HG03558 (cell line): ENCODE measurements at regions not wholly inside any gene's neighbourhood (a gene's known extent, or its start where the extent isn't known, plus 50 kb on each side); places are given as distances from the start of the nearest gene placed in this dataset.
A peak's percentile ranks its signal among the peaks of the same experiment; 100 is the strongest.

Experiments
- ATAC-seq: cut with Tn5 transposase; IDR thresholded peaks from one replicate; pipeline ENCODE4 v1.9.1; 2021; ENCODE audit warnings: moderate number of reproducible peaks; ENCODE audit not compliant: unreplicated experiment; ENCODE audit errors: extremely low read depth

DNA sequence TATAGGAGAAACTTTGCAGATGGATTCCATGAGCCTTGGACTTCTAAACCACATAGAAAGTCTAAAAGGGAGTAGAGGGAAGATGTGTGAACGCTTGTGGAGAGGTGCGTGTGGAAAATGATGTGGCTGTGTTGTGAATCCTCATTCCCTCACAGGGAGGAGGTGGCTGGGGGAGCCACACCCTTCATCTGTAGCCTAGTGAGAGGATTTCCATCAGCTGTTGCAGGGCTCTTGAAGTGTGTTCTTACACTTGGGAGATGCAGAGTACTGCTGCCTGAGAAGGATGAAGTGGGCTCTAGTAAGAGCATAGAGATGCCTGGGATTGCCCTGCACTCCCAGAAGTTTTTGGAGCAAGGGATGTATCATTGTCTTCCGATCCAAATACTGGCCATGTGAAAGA, 279.6 kb downstream of the QKI start:
- no peak for ATAC-seq

DNA sequence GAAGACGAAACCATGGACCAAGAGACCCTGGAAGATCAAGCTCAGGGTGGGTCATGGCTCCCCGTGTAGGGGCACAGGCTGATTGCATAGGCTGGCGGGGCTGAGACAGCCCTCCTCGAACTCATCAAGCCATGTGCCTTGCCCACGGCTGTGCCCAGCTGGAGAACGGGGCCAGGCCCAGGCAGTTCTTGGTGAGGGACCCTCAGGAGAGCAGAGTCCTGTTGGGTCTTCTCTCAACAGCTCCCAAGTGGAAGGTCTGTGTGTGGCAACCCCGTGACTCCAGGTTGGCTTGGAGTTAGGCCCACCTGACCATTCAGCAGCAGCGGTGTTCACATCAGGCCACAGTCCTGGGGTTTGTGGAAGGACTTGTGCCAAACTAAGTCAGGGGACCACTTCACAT, 276.5 kb downstream of the QKI start:
- no peak for ATAC-seq

DNA sequence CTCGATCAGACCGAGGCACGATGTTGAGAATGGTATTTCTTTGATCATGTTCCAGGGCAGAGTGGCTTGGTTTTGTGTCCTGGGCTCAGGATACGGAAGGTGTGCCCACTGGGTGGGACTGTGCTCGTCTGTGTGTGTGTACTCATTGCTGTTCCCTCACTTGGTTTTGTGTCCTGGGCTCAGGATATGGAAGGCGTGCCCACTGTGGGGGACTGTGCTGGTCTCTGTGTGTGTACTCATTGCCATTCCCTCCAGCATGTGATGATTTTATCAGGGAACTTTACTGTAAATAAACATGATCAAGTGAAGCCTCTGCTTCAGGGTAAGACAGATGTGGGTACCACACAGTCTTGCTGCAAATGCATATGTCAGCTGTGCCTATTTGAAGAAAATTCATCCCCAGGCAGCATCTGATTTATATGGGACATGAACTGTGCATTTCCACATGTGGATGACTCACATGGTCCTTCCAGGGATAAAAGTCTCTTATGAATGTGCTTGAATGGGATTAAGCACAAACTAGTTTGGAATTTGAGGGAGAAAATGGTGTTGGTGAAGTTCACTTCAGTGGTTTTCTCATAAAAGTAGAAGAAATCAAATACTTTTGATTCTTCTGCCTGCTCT, 274.3 kb downstream of the QKI start:
- no peak for ATAC-seq

DNA sequence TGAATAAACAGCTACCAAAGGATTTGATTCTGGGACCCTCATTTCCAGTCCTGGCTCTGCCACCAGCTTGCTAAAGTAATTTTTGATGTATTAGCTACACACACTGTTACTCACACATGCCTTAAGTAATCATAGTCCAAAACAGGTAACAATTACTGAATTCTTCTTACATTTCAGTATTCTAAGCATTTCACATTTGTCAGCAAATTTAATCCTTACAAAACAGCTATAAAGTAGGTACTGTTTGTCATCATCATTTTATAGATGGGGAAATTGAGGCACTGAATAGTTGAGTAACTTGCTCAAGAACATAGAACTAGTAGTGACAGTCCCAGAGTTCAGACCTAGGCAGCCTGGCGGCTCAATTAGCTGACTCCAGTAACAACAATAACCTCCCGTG, 272.6 kb downstream of the QKI start:
- no peak for ATAC-seq

DNA sequence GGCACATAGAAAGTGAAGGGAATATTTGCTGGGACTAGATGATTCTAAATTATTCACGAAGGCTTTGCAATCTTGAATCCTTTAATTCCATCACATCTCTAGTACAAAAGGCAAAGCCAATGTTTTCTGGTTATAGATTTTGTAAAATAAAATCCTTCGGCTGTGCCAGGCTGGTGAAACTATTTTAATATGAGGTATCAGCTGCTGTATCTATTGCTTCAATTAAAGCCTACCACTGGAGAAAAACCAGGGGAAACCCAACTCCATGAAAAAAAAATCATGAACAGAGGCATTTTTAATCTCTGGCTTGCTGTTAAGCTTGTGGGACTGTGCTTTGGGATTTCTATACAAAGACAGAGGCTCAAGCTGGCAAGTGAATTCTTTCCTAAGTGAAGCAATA, 271.8 kb downstream of the QKI start:
- no peak for ATAC-seq

DNA sequence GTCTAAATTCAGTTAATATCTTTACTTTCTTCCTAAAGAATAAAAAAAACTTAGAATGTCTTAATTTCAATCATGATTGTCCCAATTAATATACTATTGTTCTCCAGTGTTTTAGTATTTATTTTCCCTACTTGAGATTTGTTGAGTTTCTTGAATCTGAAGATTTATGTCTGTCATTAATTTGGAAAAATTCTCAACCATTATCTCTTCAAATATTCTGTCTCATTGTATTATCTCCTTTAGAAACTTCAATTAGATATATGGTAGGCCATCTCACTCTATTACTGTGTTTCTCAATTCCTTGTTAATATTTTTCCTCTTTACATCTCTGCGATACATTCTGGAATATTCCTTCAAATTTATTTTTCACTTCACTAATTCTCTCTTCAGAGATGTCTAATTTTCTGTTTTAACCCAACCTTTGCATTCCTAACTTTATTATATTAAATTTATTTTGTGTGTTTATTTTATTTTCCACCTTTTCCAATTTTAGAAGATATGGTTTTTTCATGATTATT, 268.6 kb downstream of the QKI start:
- no peak for ATAC-seq

DNA sequence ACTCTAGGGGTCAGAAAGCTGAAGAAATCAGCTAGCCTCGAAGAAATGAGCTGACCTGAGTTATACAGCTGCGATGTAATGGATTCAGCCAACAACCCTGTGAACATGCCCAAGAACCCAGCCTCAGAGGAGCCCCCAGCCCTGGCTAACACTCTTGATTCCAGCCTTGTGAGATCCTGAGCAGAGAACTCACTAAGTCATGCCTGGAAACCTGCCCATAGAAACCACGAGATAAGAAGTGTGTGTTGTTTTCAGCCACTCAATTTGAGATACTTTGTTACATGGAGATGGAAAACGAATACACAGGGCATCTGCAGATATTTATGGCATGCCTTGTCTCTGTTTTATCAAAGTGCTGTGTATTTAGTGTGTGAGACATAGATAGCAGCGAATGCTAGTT, 265.2 kb downstream of the QKI start:
- no peak for ATAC-seq

DNA sequence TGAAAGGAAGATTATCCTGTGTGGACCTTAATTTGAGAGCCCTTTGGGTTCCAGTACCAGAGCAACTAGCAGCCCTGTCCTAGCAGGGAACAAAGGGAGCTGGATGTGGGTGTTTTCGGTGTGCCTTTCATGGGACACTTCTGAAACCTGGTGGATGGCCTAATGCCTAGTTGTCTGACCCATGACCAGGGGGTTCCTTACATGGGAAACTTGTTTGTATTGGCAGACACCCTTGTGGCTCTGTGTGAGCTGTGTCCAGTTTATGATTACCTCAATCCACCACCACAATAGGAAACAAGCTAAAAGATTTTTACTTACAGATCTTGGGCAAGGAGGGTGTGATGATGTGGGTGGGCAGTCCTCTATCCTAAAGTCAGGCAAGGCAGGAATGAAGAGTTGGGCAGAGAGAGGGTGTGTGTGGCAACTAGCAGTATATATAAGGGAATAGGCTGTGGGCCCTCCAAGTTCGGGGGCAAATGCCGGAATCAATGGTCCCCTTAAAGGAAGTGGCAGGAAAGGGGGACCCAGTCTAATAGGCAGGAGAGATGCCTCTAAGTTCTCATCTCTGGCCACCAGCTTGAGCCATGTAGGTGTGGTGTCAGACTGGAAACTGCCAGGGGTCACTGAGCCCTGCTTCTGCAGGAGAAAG, 264.6 kb downstream of the QKI start:
- no peak for ATAC-seq

DNA sequence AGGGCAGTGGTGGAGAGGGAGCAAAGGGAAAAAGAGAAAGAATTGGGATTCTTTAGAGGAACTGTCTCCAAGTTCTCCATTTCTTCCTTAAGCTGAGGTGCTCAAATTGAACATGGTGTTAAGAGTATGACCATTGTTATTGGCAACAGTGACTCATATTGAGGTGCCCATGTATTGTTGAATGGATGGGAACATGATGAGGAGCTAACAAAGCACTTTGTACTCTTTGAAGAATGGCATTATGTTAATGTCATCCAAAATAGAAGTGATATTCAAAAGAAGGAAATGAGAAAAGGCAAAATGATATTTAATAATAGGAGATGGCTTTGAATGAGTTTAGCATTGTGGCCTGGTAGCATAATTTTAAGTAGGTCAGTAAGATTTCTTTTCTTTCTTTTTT, 261.1 kb downstream of the QKI start:
- no peak for ATAC-seq

DNA sequence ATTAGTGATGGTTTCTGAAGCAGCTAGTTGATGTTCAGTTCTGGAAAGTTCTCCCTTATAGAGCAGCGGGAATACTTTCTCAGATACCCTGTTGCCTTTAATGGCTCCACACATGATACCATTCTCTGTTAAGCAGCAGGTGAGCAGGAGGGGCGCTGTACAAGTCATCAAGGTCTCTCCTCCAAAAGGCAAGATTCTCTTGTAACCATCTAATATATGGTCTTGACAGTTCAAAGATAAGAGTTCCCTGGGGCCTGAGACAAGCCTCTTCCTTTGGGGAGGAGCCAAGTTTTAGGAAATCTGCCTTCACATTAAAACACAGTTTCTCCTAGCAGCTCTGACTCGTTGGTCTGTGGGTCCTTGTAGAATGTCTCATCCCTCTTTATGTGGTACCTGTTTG, 258.2 kb downstream of the QKI start:
- ATAC-seq: no peak

DNA sequence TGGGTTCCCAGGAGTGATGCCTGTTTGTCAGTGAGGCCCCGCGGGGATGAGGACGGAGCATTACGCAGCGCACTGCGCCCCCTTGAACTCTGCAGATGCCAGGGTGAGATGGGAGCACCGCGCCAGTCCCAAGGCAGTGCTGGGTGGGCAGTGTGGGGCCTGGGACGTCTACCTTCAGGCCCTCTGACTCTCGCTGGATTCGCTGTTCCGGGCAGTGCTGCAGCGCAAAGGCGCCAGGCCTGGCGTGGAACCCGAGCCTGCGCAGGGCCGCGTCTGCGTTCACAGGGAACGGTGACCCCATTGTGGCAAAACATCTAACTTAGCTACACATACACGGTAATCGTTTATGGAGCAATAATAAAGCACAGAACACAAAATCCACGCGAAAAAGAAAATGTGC, 257.3 kb downstream of the QKI start:
- ATAC-seq: no peak

DNA sequence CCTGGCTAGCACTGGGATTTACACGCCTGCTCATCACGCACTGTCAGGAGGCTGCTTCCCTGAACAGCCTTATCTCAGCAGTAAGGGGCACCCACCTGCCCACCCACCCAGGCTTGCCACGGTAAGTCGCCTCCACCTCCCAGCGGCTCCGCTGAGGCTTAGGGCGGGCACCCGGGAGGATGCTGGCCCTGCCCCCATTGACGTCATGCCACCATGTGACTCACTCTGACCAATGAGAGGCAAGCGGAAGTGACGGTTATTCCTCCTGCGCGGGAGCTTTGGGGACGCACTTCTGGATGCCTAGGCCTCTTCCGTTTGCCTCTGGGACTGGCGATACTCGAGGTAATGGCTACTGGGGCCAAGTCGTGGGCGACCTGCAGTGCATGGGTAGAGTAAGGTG, 256.8 kb downstream of the QKI start:
- no peak for ATAC-seq

DNA sequence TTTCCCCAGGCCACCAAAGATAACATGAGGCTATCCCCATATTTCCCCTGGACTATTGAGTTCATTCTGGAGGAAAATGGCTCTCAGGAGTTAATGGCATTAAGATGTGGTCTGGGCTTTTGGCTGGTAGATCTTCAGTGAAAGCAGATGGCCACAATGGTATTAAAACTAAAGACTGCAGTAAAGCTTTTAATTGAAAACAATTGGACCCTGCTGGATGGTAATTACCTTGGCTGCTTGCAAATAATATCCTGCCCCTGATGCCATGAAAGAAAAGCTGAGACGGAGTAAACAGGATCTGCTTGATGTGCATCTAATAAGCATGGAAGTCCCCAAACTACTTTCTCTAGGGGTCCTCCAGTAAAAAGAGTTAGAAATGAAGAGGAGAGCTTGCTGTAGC, 255.8 kb downstream of the QKI start:
- ATAC-seq: no peak

DNA sequence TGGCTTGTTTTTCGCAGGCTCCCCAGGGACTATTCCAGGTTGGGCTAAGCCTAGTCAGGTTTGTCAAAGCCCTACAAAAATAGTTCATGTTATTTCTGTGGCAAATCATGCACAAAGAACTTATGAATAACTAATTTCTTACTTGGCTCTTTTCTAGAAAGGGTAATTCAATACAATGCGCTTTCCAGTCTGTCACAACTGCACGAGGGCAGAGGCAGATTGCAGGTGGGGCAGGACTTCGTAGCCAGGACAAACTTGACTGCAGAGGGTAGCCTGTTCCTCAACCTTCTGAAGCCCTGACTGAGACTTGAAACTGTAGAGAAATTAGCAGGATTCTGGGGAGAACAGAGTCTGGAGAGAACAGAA, 253.5 kb downstream of the QKI start:
- ATAC-seq: peak; percentile 31

DNA sequence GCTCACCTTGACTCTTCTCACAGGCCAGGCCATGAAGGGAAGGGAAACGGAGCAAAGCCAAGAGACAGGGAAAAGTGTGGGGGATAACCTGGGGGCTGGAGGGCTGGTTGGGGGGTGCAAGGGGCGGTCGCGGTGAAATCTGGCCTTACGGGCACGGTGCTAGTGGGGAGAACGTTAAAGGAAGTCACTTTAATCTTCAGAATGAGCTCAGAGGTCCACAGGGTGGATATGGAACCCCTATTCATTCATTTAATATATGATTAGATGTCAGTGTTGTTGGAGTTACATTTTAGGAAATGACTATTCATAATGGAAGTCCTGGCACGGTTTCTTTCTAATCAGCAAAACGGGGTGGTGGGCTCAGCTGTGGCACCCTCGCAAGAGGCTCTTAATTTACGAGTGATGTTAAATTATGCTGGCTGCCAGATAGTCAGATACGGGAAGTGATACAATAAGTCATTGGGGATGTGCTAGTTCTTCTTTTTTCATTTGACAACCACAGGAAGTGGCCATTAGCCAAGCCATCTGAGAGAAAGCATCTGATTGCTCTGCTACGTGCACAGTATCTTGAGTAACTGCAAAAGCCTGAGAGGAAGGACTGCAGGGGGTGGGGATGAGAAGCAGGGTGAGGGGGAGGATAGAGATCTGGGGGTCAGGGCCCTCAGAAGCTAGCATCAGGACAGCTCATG, 253.0 kb downstream of the QKI start:
- ATAC-seq: peak; percentile 96

DNA sequence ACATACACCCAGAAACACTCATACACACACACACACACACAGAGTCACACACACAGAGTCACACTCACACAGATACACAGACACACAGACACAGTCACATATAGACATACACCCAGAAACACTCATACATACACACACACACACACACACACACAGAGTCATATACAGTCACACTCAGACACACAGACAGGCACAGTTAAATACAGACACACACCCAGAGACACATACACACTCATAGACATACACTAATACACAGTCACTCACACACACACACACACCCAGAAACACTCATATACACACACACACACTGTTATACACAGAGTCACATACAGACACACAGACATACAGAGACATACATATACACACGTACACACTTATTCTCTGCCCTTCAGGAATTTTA, 250.9 kb downstream of the QKI start:
- ATAC-seq: no peak

DNA sequence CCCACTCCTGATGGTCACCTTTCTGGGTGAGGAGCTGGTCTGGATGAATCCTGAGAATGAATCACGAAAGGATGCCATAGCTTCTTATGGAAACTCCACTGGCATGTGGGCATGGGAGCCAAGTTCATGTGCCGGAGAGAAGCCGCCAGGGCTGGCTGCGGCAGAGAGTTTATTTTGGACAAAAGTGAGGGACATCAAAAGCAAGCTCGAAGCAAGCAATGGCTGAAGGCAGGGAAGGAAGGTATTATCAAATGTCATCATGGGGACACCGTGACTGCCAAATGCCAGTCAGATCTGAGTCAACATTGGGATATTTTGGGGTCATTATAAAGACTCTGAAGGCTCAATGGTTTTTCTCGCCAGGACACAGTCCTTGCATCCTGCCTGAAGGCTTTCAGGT, 249.1 kb downstream of the QKI start:
- ATAC-seq: no peak

DNA sequence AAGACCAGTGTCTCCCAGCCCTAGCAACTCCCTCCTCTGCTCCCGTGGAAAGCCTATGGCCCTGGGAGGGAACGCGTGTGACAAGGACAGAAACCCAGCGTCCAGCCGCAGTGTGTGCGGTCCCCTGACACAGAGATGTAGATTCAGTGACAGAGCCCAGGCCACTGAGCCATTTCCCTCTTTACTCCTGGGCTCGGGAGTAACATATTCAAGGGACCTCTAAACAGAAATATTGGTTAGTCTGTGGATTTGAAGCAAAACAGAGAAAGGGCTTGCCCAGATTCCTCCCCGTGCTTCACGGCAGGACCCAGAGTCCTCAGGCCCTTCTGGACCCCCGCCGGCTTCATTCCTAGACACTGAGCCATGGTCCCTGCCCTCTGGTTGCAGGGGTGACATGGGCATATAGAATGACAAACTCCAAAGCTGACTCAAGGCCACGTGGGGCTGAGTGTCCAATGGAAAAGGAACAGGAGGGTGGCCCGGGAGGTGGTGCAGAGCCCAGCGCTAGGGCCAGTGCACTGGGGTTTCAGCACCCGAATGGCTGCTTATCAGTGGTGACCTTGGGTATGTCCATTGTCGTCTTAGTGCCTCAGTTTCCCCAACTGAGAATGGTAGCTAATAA, 248.2 kb downstream of the QKI start:
- ATAC-seq: no peak

DNA sequence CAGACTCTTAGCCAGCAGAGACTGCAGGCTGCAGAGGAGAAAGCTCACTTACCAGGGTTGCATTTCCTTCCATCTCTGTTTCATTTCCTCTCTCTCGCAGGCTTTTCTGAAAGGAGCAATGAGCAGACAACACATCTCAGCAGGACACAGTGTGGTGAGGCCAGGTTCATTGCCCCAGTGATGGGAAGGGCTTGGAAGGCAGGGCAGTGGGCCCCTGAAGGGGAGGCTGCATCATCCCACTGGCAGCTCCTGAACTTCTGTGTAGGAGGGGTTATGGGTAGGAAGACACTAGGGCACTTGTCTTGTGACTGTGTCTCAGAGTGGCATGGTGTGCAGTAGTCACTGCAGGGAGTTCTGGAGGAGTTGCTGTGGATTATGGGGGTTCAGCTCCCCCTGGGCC, 246.8 kb downstream of the QKI start:
- peak; percentile 85 for ATAC-seq

DNA sequence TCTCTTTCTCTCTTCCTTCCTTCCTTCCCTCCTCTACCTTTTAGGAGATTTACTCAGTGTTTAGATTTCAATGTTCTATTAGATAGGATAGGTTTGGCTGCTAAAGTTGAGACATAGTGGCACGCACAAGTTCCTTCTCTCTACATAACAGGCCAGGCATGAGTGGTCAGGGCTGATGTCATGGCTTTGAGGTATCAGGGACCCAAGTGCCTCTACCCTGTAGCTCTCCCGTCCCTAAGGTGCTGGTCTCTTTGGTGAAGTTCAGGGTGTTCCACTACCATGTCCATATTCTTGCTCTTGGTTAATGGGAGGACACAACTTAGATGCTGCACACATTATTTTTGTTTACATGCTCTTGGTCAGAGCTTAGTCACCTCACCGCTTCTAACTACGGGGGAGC, 245.3 kb downstream of the QKI start:
- no peak for ATAC-seq
